Liver (tissue), 8 donors: ENCODE measurements at regions not wholly inside any gene's neighbourhood (a gene's known extent, or its start where the extent isn't known, plus 50 kb on each side); places are given as distances from the start of the nearest gene placed in this dataset.

Source experiments
- DNase-seq: peaks from one replicate; pipeline ENCODE4 v3.0.0-alpha.2; 2017; ENCODE audit warnings: low spot score
- H3K27ac ChIP-seq, 2 donors: one replicate each; pipeline ENCODE4 v1.7.0; 2013; ENCODE audit warnings: inconsistent platforms in 2 of 2, low read length in 2 of 2, control low read depth in 1 of 2, low read depth in 1 of 2, mild to moderate bottlenecking in 1 of 2
- H3K27me3 ChIP-seq, 4 donors: one replicate each; pipeline versions ENCODE4 v1.6.1 to v1.7.0; 2013; ENCODE audit warnings: low read length in 3 of 4, inconsistent platforms in 1 of 4, mild to moderate bottlenecking in 1 of 4, moderate library complexity in 1 of 4; ENCODE audit not compliant: control insufficient read depth in 4 of 4, insufficient read depth in 4 of 4
- H3K36me3 ChIP-seq, 4 donors: one replicate each; pipeline versions ENCODE4 v1.6.1 to v1.7.0; 2013; ENCODE audit warnings: low read length in 3 of 4, mild to moderate bottlenecking in 3 of 4, low read depth in 1 of 4, moderate library complexity in 1 of 4; ENCODE audit not compliant: control insufficient read depth in 4 of 4, insufficient read depth in 3 of 4
- H3K4me1 ChIP-seq, 4 donors: one replicate each; pipeline versions ENCODE4 v1.6.1 to v1.7.0; 2013; ENCODE audit warnings: low read length in 3 of 4, mild to moderate bottlenecking in 3 of 4, moderate library complexity in 1 of 4; ENCODE audit not compliant: control insufficient read depth in 4 of 4, insufficient read depth in 4 of 4
- H3K4me3 ChIP-seq, 3 donors: one replicate each; pipeline versions ENCODE4 v1.6.1 to v1.7.0; 2013; ENCODE audit warnings: low read length in 3 of 3, control low read depth in 1 of 3, low read depth in 1 of 3, mild to moderate bottlenecking in 1 of 3
- H3K9ac ChIP-seq, 2 donors: one replicate each; pipeline ENCODE4 v1.7.0; 2013; ENCODE audit warnings: low read length in 2 of 2, mild to moderate bottlenecking in 2 of 2, moderate library complexity in 2 of 2, control low read depth in 1 of 2, low read depth in 1 of 2
- H3K9me3 ChIP-seq, 4 donors: one replicate each; pipeline versions ENCODE4 v1.6.1 to v1.7.0; 2013; ENCODE audit warnings: low read length in 3 of 4; ENCODE audit not compliant: control insufficient read depth in 4 of 4
- CTCF ChIP-seq: fragments of 150-350 bp; IDR thresholded peaks from 2 replicates; pipeline ENCODE4 v1.5.1; 2017; ENCODE audit warnings: improper control_type of control experiment, low read depth, low read length; ENCODE audit not compliant: missing input control
- EGR1 ChIP-seq, 2 donors: IDR thresholded peaks; 2 replicates each; pipeline ENCODE4 v1.6.1; 2016 to 2018; ENCODE audit warnings: antibody characterized with exemption in 2 of 2, low read depth in 2 of 2
- FOXA1 ChIP-seq: IDR thresholded peaks from 2 replicates; pipeline ENCODE4 v1.6.1; 2016; ENCODE audit warnings: antibody characterized with exemption
- FOXA2 ChIP-seq: IDR thresholded peaks from 2 replicates; pipeline ENCODE4 v1.6.1; 2016; ENCODE audit warnings: antibody characterized with exemption
- GABPA ChIP-seq, 2 donors: IDR thresholded peaks in 1 of 2; conservative IDR thresholded peaks in 1 of 2; 2 replicates each; pipeline ENCODE4 v1.6.1; 2016; ENCODE audit warnings: antibody characterized with exemption in 2 of 2, mild to moderate bottlenecking in 1 of 2, moderate library complexity in 1 of 2
- HNF4A ChIP-seq, 2 donors: conservative IDR thresholded peaks; 2 replicates each; pipeline ENCODE4 v1.6.1; 2016; ENCODE audit warnings: antibody characterized with exemption in 2 of 2, mild to moderate bottlenecking in 2 of 2
- HNF4G ChIP-seq: IDR thresholded peaks from 2 replicates; pipeline ENCODE4 v1.6.1; 2016; ENCODE audit warnings: antibody characterized with exemption
- JUND ChIP-seq, 2 donors: IDR thresholded peaks; 2 replicates each; pipeline ENCODE4 v1.6.1; 2016; ENCODE audit warnings: antibody characterized with exemption in 2 of 2
- NR2F2 ChIP-seq: IDR thresholded peaks from 2 replicates; pipeline ENCODE4 v1.6.1; 2016; ENCODE audit warnings: antibody characterized with exemption
- RAD21 ChIP-seq, 2 donors: IDR thresholded peaks; 2 replicates each; pipeline ENCODE4 v1.6.1; 2016; ENCODE audit warnings: antibody characterized with exemption in 2 of 2, mild to moderate bottlenecking in 2 of 2
- REST ChIP-seq: IDR thresholded peaks from 2 replicates; pipeline ENCODE4 v1.6.1; 2016; ENCODE audit warnings: antibody characterized with exemption, mild to moderate bottlenecking
- RXRA ChIP-seq, 2 donors: IDR thresholded peaks; 2 replicates each; pipeline ENCODE4 v1.6.1; 2017 to 2018; ENCODE audit warnings: antibody characterized with exemption in 2 of 2, mild to moderate bottlenecking in 1 of 2
- SP1 ChIP-seq: IDR thresholded peaks from 2 replicates; pipeline ENCODE4 v1.6.1; 2018; ENCODE audit warnings: antibody characterized with exemption, mild to moderate bottlenecking
- TAF1 ChIP-seq: conservative IDR thresholded peaks from 2 replicates; pipeline ENCODE4 v1.6.1; 2016; ENCODE audit warnings: antibody characterized with exemption, mild to moderate bottlenecking
- YY1 ChIP-seq: IDR thresholded peaks from 2 replicates; pipeline ENCODE4 v1.6.1; 2016; ENCODE audit warnings: antibody characterized with exemption, mild to moderate bottlenecking
- ZBTB33 ChIP-seq: IDR thresholded peaks from 2 replicates; pipeline ENCODE4 v1.6.1; 2016; ENCODE audit warnings: antibody characterized with exemption
- WGBS: extraction: QIAGEN DNeasy Blood & Tissue Kit; methylation state at CpG from one replicate; pipeline ENCODE4 v1.1.7; 2013; 5-methylcytosine and 5-hydroxymethylcytosine counted together
- TF ChIP-seq, protein P1 (sequence below): IDR thresholded peaks from 2 replicates; pipeline ENCODE4 v1.6.1; 2016; ENCODE audit warnings: antibody characterized with exemption
- donor health status: healthy.
- donor health status: healthy.
- donor health status: healthy.
- donor health status: healthy.
- donor health status: healthy.

- H3K9me3 ChIP-seq: peaks cover 0 to 1% (median 0%) of the 10 kb centered on the region in 4 donors
- H3K9ac ChIP-seq: no peak overlapping the region
- WGBS: 91% methylated on average over 1 of the region's 1 CpG
- no peaks in the 10 kb centered on the region for H3K36me3 ChIP-seq
- H3K27ac ChIP-seq: no peak overlapping the region
- H3K27me3 ChIP-seq: peaks cover 0 to 3% (median under 1%) of the 10 kb centered on the region in 4 donors
- H3K4me3 ChIP-seq: no peak overlapping the region
- no peak for TF ChIP-seq GABPA (IDR thresholded peaks at IDR 0.05 in 1 of 2, conservative IDR thresholded peaks at IDR 0.05 in 1 of 2)
- no peak for TF ChIP-seq FOXA2
- TF ChIP-seq CTCF: no peak
- TF ChIP-seq RAD21 (IDR thresholded peaks at IDR 0.05): no peak
- TF ChIP-seq YY1: no peak
- TF ChIP-seq, protein P1, sequence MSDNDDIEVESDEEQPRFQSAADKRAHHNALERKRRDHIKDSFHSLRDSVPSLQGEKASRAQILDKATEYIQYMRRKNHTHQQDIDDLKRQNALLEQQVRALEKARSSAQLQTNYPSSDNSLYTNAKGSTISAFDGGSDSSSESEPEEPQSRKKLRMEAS: no peak
- TF ChIP-seq HNF4G: no peak
- no peak for TF ChIP-seq ZBTB33
- no peak for TF ChIP-seq FOXA1
- no peak for TF ChIP-seq TAF1
- TF ChIP-seq SP1: no peak
- DNase-seq: no peak
- H3K4me1 ChIP-seq: no peaks in the 10 kb centered on the region
Observed at GRCh38 chr12:45102818-45103217, 51.9 kb upstream of the DBX2 start.

- Histone ChIP-seq H3K9ac (no peak overlapping the region), H3K36me3 (no peaks in the 10 kb centered on the region), H3K27ac (no peak overlapping the region), H3K27me3 (peaks cover 0 to 3% (median 0%) of the 10 kb centered on the region in 4 donors), H3K9me3 (peaks cover 0 to 2% (median 0%) of the 10 kb centered on the region in 4 donors), H3K4me3 (no peak overlapping the region), H3K4me1 (no peaks in the 10 kb centered on the region)
- 86% methylated on average over 10 of the region's 10 CpGs for whole genome bisulfite sequencing
- TF ChIP-seq FOXA1 (no peak), ZBTB33 (no peak), HNF4A (conservative IDR thresholded peaks at IDR 0.05) (no peak), SP1 (no peak), NR2F2 (no peak), YY1 (no peak), JUND (IDR thresholded peaks at IDR 0.05) (no peak), REST (no peak), HNF4G (no peak), EGR1 (IDR thresholded peaks at IDR 0.05; ENCODE audit: low read depth in 2 of 2) (no peak), RXRA (IDR thresholded peaks at IDR 0.05) (no peak), GABPA (IDR thresholded peaks at IDR 0.05 in 1 of 2, conservative IDR thresholded peaks at IDR 0.05 in 1 of 2) (no peak), FOXA2 (no peak)
- TF ChIP-seq, protein P1: no peak
- no peak for DNase-seq
Observed at GRCh38 chr12:45105996-45106395, 55.1 kb upstream of the DBX2 start.
